H9 (cell line): ENCODE measurements at regions not wholly inside any gene's neighbourhood (a gene's known extent, or its start where the extent isn't known, plus 50 kb on each side); places are given as distances from the start of the nearest gene placed in this dataset.

Experiments used
- DNase-seq: peaks from one replicate; pipeline ENCODE4 v3.0.0-alpha.2; 2017
- H2AFZ ChIP-seq: one replicate; pipeline ENCODE4 v1.6.1; 2013; ENCODE audit warnings: mild to moderate bottlenecking, low read length, control low read depth, moderate library complexity
- H2AK5ac ChIP-seq: 2 replicates; pipeline ENCODE4 v1.6.1; 2013; ENCODE audit warnings: low read length, control low read depth, mixed read lengths; ENCODE audit not compliant: insufficient read length
- H2BK120ac ChIP-seq: one replicate; pipeline ENCODE4 v1.6.1; 2013; ENCODE audit warnings: low read depth, mild to moderate bottlenecking, low read length, control low read depth, inconsistent platforms; ENCODE audit not compliant: poor library complexity, severe bottlenecking
- H2BK12ac ChIP-seq: 2 replicates; pipeline ENCODE4 v1.6.1; 2013; ENCODE audit warnings: low read length, control low read depth, mixed read lengths, low read depth; ENCODE audit not compliant: insufficient read length
- H2BK15ac ChIP-seq: 2 replicates; pipeline ENCODE4 v1.6.1; 2013; ENCODE audit warnings: low read depth, low read length, control low read depth
- H2BK20ac ChIP-seq: one replicate; pipeline ENCODE4 v1.6.1; 2013; ENCODE audit warnings: low read depth, mild to moderate bottlenecking, low read length, control low read depth, inconsistent platforms; ENCODE audit not compliant: poor library complexity, severe bottlenecking
- H2BK5ac ChIP-seq: 2 replicates; pipeline ENCODE4 v1.6.1; 2013; ENCODE audit warnings: low read length, control low read depth, mixed read lengths; ENCODE audit not compliant: insufficient read length
- H3K14ac ChIP-seq: 2 replicates; pipeline ENCODE4 v1.6.1; 2013; ENCODE audit warnings: low read length, control low read depth; ENCODE audit not compliant: insufficient read depth
- H3K18ac ChIP-seq: 2 replicates; pipeline ENCODE4 v1.6.1; 2013; ENCODE audit warnings: low read depth, mild to moderate bottlenecking, mixed read lengths, low read length, control low read depth; ENCODE audit not compliant: insufficient read length
- H3K23ac ChIP-seq: 2 replicates; pipeline ENCODE4 v1.6.1; 2013; ENCODE audit warnings: low read length, control low read depth, mixed read lengths, low read depth; ENCODE audit not compliant: insufficient read length
- H3K23me2 ChIP-seq: 2 replicates; pipeline ENCODE4 v1.6.1; 2013; ENCODE audit warnings: low read depth, mild to moderate bottlenecking, mixed read lengths, low read length, control low read depth; ENCODE audit not compliant: insufficient read length, poor library complexity, severe bottlenecking
- H3K27ac ChIP-seq: 2 replicates; pipeline ENCODE4 v1.5.1; 2013; ENCODE audit warnings: low read length, control low read depth, mixed read lengths, low read depth; ENCODE audit not compliant: insufficient read length
- H3K27me3 ChIP-seq: 2 replicates; pipeline ENCODE4 v1.6.1; 2013; ENCODE audit warnings: low read length, control low read depth, inconsistent platforms; ENCODE audit not compliant: insufficient read depth
- H3K4ac ChIP-seq: 2 replicates; pipeline ENCODE4 v1.6.1; 2013; ENCODE audit warnings: low read depth, mild to moderate bottlenecking, control low read depth, inconsistent platforms, low read length, moderate library complexity
- H3K4me1 ChIP-seq: 2 replicates; pipeline ENCODE4 v1.6.1; 2013; ENCODE audit warnings: low read length, control low read depth, inconsistent platforms; ENCODE audit not compliant: insufficient read depth
- H3K4me2 ChIP-seq: 2 replicates; pipeline ENCODE4 v1.6.1; 2013; ENCODE audit warnings: low read length, control low read depth, mixed read lengths; ENCODE audit not compliant: insufficient read length, insufficient read depth
- H3K56ac ChIP-seq: 2 replicates; pipeline ENCODE4 v1.6.1; 2013; ENCODE audit warnings: low read depth, mild to moderate bottlenecking, mixed read lengths, low read length, control low read depth; ENCODE audit not compliant: insufficient read length
- H3K79me1 ChIP-seq: 2 replicates; pipeline ENCODE4 v1.6.1; 2013; ENCODE audit warnings: low read depth, mild to moderate bottlenecking, moderate library complexity, low read length, control low read depth, inconsistent platforms; ENCODE audit not compliant: insufficient read depth, poor library complexity, severe bottlenecking
- H3K79me2 ChIP-seq: 2 replicates; pipeline ENCODE4 v1.6.1; 2013; ENCODE audit warnings: low read length, control low read depth, inconsistent platforms; ENCODE audit not compliant: insufficient read depth
- H3K9ac ChIP-seq: 2 replicates; pipeline ENCODE4 v1.6.1; 2013; ENCODE audit warnings: low read length, control low read depth, mixed read lengths; ENCODE audit not compliant: insufficient read length; ENCODE audit errors: extremely low read depth
- H3K9me3 ChIP-seq: one replicate; pipeline ENCODE4 v1.6.1; 2013; ENCODE audit warnings: low read depth, low read length, inconsistent platforms; ENCODE audit not compliant: control insufficient read depth
- H3T11ph ChIP-seq: one replicate; pipeline ENCODE4 v1.6.1; 2013; ENCODE audit warnings: mild to moderate bottlenecking, low read length, control low read depth, inconsistent platforms
- H4K20me1 ChIP-seq: one replicate; pipeline ENCODE4 v1.6.1; 2013; ENCODE audit not compliant: control insufficient read depth, insufficient read length, insufficient read depth
- H4K5ac ChIP-seq: 2 replicates; pipeline ENCODE4 v1.6.1; 2013; ENCODE audit warnings: low read depth, mild to moderate bottlenecking, mixed read lengths, low read length, control low read depth; ENCODE audit not compliant: insufficient read length
- H4K8ac ChIP-seq: replicated peaks from 2 replicates; pipeline ENCODE4 v1.6.1; 2013; ENCODE audit warnings: low read length, control low read depth, mixed read lengths, low read depth; ENCODE audit not compliant: insufficient read length
- H4K91ac ChIP-seq: 2 replicates; pipeline ENCODE4 v1.6.1; 2013; ENCODE audit warnings: low read depth, mild to moderate bottlenecking, moderate library complexity, mixed read lengths, low read length, control low read depth; ENCODE audit not compliant: insufficient read length
- H3K27ac Mint-ChIP-seq, 3 experiments: 2 replicates in 2 of 3; 3 replicates in 1 of 3; pipeline ENCODE4 v1.8.0; 2020 to 2021; ENCODE audit warnings: mixed read lengths in 3 of 3, mild to moderate bottlenecking in 1 of 3, moderate library complexity in 1 of 3
- H3K27me3 Mint-ChIP-seq: 2 replicates; pipeline ENCODE4 v1.8.0; 2021; ENCODE audit warnings: low read depth, mild to moderate bottlenecking, moderate library complexity, mixed read lengths
- H3K36me3 Mint-ChIP-seq, 3 experiments: 2 replicates in 2 of 3; 3 replicates in 1 of 3; pipeline ENCODE4 v1.8.0; 2020 to 2021; ENCODE audit warnings: low read depth in 3 of 3, mixed read lengths in 3 of 3; ENCODE audit not compliant: insufficient read depth in 1 of 3
- H3K4me1 Mint-ChIP-seq, 2 experiments: 2 replicates each; pipeline ENCODE4 v1.8.0; 2020; ENCODE audit warnings: mixed read lengths in 2 of 2
- H3K4me3 Mint-ChIP-seq, 2 experiments: 2 replicates in 1 of 2; 3 replicates in 1 of 2; pipeline ENCODE4 v1.8.0; 2020 to 2021; ENCODE audit warnings: mild to moderate bottlenecking in 2 of 2, mixed read lengths in 2 of 2, moderate library complexity in 1 of 2
- H3K9me3 Mint-ChIP-seq, 2 experiments: 2 replicates in 1 of 2; 3 replicates in 1 of 2; pipeline ENCODE4 v1.8.0; 2020; ENCODE audit warnings: mild to moderate bottlenecking in 2 of 2, mixed read lengths in 2 of 2, moderate library complexity in 1 of 2
- WGBS: extraction: QIAGEN DNeasy Blood & Tissue Kit; methylation state at CpG from one replicate; pipeline ENCODE4 v1.1.7; 2013; ENCODE audit warnings: missing lambda C conversion rate, low lambda C conversion rate, mixed read lengths; ENCODE audit not compliant: insufficient read length; ENCODE audit errors: extremely low coverage; 5-methylcytosine and 5-hydroxymethylcytosine counted together
- TF ChIP-seq, protein P1 (sequence below): fragments of 200-600 bp; sonication (generic); conservative IDR thresholded peaks from 3 replicates; pipeline ENCODE4 v1.8.0; 2021; ENCODE audit warnings: antibody characterized with exemption, mild to moderate bottlenecking

DNA sequence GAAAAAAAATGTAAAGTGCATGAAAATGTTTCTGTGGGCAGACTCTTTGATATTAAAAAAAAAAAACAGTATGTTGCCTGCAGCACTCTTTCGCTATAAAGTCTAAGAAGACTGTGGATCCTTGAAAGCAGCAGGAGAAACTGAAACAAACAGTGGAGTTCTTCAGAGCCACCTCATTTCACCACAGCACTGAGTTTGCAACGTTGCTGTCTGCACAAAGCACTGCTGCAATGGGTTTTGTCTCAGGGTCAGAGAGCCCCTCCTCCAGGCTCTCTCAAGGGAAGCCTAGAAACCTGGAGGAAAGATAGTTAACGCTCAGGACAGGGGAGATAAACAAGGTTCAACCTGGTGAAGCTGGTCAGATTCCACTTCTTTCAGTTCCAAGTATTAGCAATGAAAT lies 248.7 kb downstream of the EFNB2 start:
- H3K27ac Mint-ChIP-seq = no peak overlapping the region
- no peak overlapping the region for H3K4ac ChIP-seq

More for the DNA sequence above, 248.7 kb downstream of the EFNB2 start:
- no peak overlapping the region for H2AFZ ChIP-seq
- no peak overlapping the region for H3K9ac ChIP-seq
- H2BK20ac ChIP-seq = no peak overlapping the region
- no peaks in the 10 kb centered on the region for H3K79me1 ChIP-seq
- Mint-ChIP-seq H3K4me3 (no peak overlapping the region), H3K4me1 (peaks cover 11 to 12% of the 10 kb centered on the region in 2 experiments), H3K9me3 (no peaks in the 10 kb centered on the region), H3K36me3 (no peaks in the 10 kb centered on the region), H3K27me3 (no peaks in the 10 kb centered on the region)
- no peak overlapping the region for H3K4me2 ChIP-seq
- no peak overlapping the region for H4K5ac ChIP-seq
- H2BK15ac ChIP-seq = no peak overlapping the region
- TF ChIP-seq, protein P1, sequence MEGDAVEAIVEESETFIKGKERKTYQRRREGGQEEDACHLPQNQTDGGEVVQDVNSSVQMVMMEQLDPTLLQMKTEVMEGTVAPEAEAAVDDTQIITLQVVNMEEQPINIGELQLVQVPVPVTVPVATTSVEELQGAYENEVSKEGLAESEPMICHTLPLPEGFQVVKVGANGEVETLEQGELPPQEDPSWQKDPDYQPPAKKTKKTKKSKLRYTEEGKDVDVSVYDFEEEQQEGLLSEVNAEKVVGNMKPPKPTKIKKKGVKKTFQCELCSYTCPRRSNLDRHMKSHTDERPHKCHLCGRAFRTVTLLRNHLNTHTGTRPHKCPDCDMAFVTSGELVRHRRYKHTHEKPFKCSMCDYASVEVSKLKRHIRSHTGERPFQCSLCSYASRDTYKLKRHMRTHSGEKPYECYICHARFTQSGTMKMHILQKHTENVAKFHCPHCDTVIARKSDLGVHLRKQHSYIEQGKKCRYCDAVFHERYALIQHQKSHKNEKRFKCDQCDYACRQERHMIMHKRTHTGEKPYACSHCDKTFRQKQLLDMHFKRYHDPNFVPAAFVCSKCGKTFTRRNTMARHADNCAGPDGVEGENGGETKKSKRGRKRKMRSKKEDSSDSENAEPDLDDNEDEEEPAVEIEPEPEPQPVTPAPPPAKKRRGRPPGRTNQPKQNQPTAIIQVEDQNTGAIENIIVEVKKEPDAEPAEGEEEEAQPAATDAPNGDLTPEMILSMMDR = no peak
- no peaks in the 10 kb centered on the region for H3K23me2 ChIP-seq
- no peaks in the 10 kb centered on the region for H4K20me1 ChIP-seq
- H2AK5ac ChIP-seq = no peak overlapping the region
- no peak for DNase-seq
- no peaks in the 10 kb centered on the region for H3K4me1 ChIP-seq
- no peak overlapping the region for H2BK12ac ChIP-seq
- no peaks in the 10 kb centered on the region for H3K79me2 ChIP-seq
- H3K27me3 ChIP-seq = no peaks in the 10 kb centered on the region
- no peak overlapping the region for H3K27ac ChIP-seq
- H3K9me3 ChIP-seq = no peaks in the 10 kb centered on the region
- no peak overlapping the region for H2BK120ac ChIP-seq
- no peak overlapping the region for H4K8ac ChIP-seq
- no peak overlapping the region for H3K14ac ChIP-seq
- no peak overlapping the region for H3K18ac ChIP-seq
- no peak overlapping the region for H4K91ac ChIP-seq
- H2BK5ac ChIP-seq = no peak overlapping the region
- H3K56ac ChIP-seq = no peak overlapping the region
- no peak overlapping the region for H3T11ph ChIP-seq
- WGBS = no CpG with 5 or more reads among the region's 3 CpGs
- no peak overlapping the region for H3K23ac ChIP-seq
